ENCODE measurements at regions not wholly inside any gene's neighbourhood (a gene's known extent, or its start where the extent isn't known, plus 50 kb on each side); places are given as distances from the start of the nearest gene placed in this dataset.

DNA sequence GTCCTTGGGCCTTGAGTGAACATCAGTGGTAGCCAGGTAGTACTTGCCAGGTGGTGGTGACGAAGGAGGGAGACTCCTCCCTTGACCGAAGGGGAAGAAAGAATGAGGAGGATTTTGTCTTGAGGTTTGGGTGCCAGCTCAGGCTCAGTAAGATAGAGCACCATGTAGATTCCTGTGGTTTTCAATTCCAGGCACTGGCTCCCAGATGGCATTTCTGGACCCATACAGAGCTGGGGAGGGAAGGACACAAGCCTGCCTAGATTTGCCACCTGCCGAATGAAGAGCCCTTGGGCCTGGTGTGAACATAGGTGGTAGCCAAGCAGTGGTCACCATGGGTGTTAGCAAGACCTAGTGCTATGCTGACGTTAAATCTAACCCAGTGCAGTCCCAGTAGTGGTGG lies 108.8 kb upstream of the UBE2E3 start:
- no peaks in the 10 kb centered on the region for H3K27me3 ChIP-seq
- no peaks in the 10 kb centered on the region for H3K9me3 ChIP-seq
- intact Hi-C loops (cut with DNase I): no loop called here
- TF ChIP-seq, protein P1, sequence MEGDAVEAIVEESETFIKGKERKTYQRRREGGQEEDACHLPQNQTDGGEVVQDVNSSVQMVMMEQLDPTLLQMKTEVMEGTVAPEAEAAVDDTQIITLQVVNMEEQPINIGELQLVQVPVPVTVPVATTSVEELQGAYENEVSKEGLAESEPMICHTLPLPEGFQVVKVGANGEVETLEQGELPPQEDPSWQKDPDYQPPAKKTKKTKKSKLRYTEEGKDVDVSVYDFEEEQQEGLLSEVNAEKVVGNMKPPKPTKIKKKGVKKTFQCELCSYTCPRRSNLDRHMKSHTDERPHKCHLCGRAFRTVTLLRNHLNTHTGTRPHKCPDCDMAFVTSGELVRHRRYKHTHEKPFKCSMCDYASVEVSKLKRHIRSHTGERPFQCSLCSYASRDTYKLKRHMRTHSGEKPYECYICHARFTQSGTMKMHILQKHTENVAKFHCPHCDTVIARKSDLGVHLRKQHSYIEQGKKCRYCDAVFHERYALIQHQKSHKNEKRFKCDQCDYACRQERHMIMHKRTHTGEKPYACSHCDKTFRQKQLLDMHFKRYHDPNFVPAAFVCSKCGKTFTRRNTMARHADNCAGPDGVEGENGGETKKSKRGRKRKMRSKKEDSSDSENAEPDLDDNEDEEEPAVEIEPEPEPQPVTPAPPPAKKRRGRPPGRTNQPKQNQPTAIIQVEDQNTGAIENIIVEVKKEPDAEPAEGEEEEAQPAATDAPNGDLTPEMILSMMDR (IDR thresholded peaks at IDR 0.05): no peak
- no peaks in the 10 kb centered on the region for H3K36me3 ChIP-seq
- no peaks in the 10 kb centered on the region for H3K4me1 ChIP-seq
- no peak overlapping the region for H3K4me3 ChIP-seq
- H3K27ac ChIP-seq: no peak overlapping the region
- ATAC-seq: no peak
- no peak for DNase-seq

- Histone ChIP-seq H3K9me3 (no peaks in the 10 kb centered on the region), H3K4me3 (no peak overlapping the region), H3K27ac (no peak overlapping the region), H3K4me1 (no peaks in the 10 kb centered on the region), H3K36me3 (no peaks in the 10 kb centered on the region), H3K27me3 (no peaks in the 10 kb centered on the region)
- ATAC-seq: no peak
- TF ChIP-seq, protein P1 (IDR thresholded peaks at IDR 0.05): no peak
- intact Hi-C loops (cut with DNase I): no loop called here
- DNase-seq: no peak
Measured at GRCh38 chr2:180849851-180850250, 130.6 kb upstream of the UBE2E3 start.

- intact Hi-C loops (cut with DNase I): no loop called here
- DNase-seq: no peak
- Histone ChIP-seq H3K36me3 (no peaks in the 10 kb centered on the region), H3K4me1 (no peaks in the 10 kb centered on the region), H3K27ac (no peak overlapping the region), H3K9me3 (no peaks in the 10 kb centered on the region), H3K4me3 (no peak overlapping the region), H3K27me3 (no peaks in the 10 kb centered on the region)
- TF ChIP-seq, protein P1 (IDR thresholded peaks at IDR 0.05): no peak
- ATAC-seq: no peak
Measured at GRCh38 chr2:180848393-180848792, 132.0 kb upstream of the UBE2E3 start.

GRCh38 chr2:180846756-180847472 lies 133.5 kb upstream of the UBE2E3 start:
- no peak overlapping the region for H3K27ac ChIP-seq
- DNase-seq (no peak), ATAC-seq (no peak)
- no peak overlapping the region for H3K4me3 ChIP-seq
- no peaks in the 10 kb centered on the region for H3K9me3 ChIP-seq
- H3K4me1 ChIP-seq: no peaks in the 10 kb centered on the region
- intact Hi-C loops (cut with DNase I): no loop called here
- no peaks in the 10 kb centered on the region for H3K36me3 ChIP-seq
- TF ChIP-seq, protein P1 (IDR thresholded peaks at IDR 0.05): no peak
- no peaks in the 10 kb centered on the region for H3K27me3 ChIP-seq

- no peak overlapping the region for H3K27ac ChIP-seq
- ATAC-seq (no peak), DNase-seq (no peak)
- H3K4me1 ChIP-seq: no peaks in the 10 kb centered on the region
- no peaks in the 10 kb centered on the region for H3K36me3 ChIP-seq
- intact Hi-C loops (cut with DNase I): no loop called here
- TF ChIP-seq, protein P1 (IDR thresholded peaks at IDR 0.05): no peak
- no peak overlapping the region for H3K4me3 ChIP-seq
- H3K9me3 ChIP-seq: no peaks in the 10 kb centered on the region
- H3K27me3 ChIP-seq: no peaks in the 10 kb centered on the region
Measured at GRCh38 chr2:180842461-180842860, 137.9 kb upstream of the UBE2E3 start.

GRCh38 chr2:180840641-180841040 lies 139.8 kb upstream of the UBE2E3 start:
- DNase-seq (no peak), ATAC-seq (no peak)
- intact Hi-C loops (cut with DNase I): no loop called here
- TF ChIP-seq, protein P1 (IDR thresholded peaks at IDR 0.05): no peak
- H3K36me3 ChIP-seq: no peaks in the 10 kb centered on the region
- no peaks in the 10 kb centered on the region for H3K9me3 ChIP-seq
- no peak overlapping the region for H3K27ac ChIP-seq
- H3K4me1 ChIP-seq: no peaks in the 10 kb centered on the region
- no peak overlapping the region for H3K4me3 ChIP-seq
- H3K27me3 ChIP-seq: no peaks in the 10 kb centered on the region
